H1 (cell line): ENCODE measurements at regions not wholly inside any gene's neighbourhood (a gene's known extent, or its start where the extent isn't known, plus 50 kb on each side); places are given as distances from the start of the nearest gene placed in this dataset.

Experiments
- CEBPB ChIP-seq: IDR thresholded peaks from 2 replicates; pipeline ENCODE4 v1.6.1; 2012; ENCODE audit warnings: low read depth, low read length
- GABPA ChIP-seq: IDR thresholded peaks from 2 replicates; pipeline ENCODE4 v1.6.1; 2011; ENCODE audit warnings: mild to moderate bottlenecking, low read length, moderate library complexity, borderline replicate concordance; ENCODE audit not compliant: insufficient read depth
- MAFK ChIP-seq: IDR thresholded peaks from 2 replicates; pipeline ENCODE4 v1.6.1; 2012; ENCODE audit warnings: low read depth, mild to moderate bottlenecking, improper control_type of control experiment, low read length
- POLR2AphosphoS5 ChIP-seq: IDR thresholded peaks from 2 replicates; pipeline ENCODE4 v1.6.1; 2011; ENCODE audit warnings: low read depth, low read length
- RNF2 ChIP-seq: fragments of 200-900, 300-1000 bp; sonication (generic); IDR thresholded peaks from 2 replicates; pipeline ENCODE4 v1.7.1; 2016; ENCODE audit warnings: borderline replicate concordance, low read depth, mild to moderate bottlenecking, antibody characterized with exemption, low read length; ENCODE audit not compliant: poor library complexity, severe bottlenecking; ENCODE audit errors: missing control alignments
- SIN3A ChIP-seq, 2 experiments: IDR thresholded peaks in 1 of 2; conservative IDR thresholded peaks in 1 of 2; 2 replicates each; pipeline ENCODE4 v1.6.1; 2011 to 2012; ENCODE audit warnings: low read length in 2 of 2, improper control_type of control experiment in 1 of 2, low read depth in 1 of 2, mild to moderate bottlenecking in 1 of 2
- TF ChIP-seq, protein P1 (sequence below): fragments of 300-600 bp; sonication (generic); IDR thresholded peaks from 2 replicates; pipeline ENCODE4 v1.7.1; 2012; ENCODE audit warnings: low read length, moderate library complexity, mild to moderate bottlenecking, inconsistent platforms; ENCODE audit not compliant: insufficient replicate concordance
- TF ChIP-seq, protein P2 (sequence below): IDR thresholded peaks from 2 replicates; pipeline ENCODE4 v1.6.1; 2011; ENCODE audit warnings: low read length, improper control_type of control experiment

DNA sequence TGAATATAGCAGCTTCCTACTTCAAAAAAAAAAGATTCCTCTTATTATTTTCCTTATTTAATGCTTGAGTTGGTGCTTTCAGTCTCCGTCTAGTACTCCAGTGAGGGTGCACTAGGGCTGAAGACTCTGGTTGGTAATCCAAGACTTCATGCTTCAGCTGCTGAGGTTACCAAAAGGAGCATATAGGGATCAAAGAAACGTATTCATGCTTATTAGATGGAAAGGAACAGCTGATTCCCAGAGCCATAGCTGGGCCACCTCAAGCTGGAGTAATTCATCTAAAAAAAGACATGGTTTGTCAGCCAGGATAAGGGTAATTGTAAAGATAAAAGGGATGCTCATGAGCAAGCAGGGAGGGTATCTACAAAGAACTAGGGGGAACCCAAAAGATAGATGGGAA lies 131.7 kb upstream of the FAM47B start (continued):
- TF ChIP-seq, protein P1, sequence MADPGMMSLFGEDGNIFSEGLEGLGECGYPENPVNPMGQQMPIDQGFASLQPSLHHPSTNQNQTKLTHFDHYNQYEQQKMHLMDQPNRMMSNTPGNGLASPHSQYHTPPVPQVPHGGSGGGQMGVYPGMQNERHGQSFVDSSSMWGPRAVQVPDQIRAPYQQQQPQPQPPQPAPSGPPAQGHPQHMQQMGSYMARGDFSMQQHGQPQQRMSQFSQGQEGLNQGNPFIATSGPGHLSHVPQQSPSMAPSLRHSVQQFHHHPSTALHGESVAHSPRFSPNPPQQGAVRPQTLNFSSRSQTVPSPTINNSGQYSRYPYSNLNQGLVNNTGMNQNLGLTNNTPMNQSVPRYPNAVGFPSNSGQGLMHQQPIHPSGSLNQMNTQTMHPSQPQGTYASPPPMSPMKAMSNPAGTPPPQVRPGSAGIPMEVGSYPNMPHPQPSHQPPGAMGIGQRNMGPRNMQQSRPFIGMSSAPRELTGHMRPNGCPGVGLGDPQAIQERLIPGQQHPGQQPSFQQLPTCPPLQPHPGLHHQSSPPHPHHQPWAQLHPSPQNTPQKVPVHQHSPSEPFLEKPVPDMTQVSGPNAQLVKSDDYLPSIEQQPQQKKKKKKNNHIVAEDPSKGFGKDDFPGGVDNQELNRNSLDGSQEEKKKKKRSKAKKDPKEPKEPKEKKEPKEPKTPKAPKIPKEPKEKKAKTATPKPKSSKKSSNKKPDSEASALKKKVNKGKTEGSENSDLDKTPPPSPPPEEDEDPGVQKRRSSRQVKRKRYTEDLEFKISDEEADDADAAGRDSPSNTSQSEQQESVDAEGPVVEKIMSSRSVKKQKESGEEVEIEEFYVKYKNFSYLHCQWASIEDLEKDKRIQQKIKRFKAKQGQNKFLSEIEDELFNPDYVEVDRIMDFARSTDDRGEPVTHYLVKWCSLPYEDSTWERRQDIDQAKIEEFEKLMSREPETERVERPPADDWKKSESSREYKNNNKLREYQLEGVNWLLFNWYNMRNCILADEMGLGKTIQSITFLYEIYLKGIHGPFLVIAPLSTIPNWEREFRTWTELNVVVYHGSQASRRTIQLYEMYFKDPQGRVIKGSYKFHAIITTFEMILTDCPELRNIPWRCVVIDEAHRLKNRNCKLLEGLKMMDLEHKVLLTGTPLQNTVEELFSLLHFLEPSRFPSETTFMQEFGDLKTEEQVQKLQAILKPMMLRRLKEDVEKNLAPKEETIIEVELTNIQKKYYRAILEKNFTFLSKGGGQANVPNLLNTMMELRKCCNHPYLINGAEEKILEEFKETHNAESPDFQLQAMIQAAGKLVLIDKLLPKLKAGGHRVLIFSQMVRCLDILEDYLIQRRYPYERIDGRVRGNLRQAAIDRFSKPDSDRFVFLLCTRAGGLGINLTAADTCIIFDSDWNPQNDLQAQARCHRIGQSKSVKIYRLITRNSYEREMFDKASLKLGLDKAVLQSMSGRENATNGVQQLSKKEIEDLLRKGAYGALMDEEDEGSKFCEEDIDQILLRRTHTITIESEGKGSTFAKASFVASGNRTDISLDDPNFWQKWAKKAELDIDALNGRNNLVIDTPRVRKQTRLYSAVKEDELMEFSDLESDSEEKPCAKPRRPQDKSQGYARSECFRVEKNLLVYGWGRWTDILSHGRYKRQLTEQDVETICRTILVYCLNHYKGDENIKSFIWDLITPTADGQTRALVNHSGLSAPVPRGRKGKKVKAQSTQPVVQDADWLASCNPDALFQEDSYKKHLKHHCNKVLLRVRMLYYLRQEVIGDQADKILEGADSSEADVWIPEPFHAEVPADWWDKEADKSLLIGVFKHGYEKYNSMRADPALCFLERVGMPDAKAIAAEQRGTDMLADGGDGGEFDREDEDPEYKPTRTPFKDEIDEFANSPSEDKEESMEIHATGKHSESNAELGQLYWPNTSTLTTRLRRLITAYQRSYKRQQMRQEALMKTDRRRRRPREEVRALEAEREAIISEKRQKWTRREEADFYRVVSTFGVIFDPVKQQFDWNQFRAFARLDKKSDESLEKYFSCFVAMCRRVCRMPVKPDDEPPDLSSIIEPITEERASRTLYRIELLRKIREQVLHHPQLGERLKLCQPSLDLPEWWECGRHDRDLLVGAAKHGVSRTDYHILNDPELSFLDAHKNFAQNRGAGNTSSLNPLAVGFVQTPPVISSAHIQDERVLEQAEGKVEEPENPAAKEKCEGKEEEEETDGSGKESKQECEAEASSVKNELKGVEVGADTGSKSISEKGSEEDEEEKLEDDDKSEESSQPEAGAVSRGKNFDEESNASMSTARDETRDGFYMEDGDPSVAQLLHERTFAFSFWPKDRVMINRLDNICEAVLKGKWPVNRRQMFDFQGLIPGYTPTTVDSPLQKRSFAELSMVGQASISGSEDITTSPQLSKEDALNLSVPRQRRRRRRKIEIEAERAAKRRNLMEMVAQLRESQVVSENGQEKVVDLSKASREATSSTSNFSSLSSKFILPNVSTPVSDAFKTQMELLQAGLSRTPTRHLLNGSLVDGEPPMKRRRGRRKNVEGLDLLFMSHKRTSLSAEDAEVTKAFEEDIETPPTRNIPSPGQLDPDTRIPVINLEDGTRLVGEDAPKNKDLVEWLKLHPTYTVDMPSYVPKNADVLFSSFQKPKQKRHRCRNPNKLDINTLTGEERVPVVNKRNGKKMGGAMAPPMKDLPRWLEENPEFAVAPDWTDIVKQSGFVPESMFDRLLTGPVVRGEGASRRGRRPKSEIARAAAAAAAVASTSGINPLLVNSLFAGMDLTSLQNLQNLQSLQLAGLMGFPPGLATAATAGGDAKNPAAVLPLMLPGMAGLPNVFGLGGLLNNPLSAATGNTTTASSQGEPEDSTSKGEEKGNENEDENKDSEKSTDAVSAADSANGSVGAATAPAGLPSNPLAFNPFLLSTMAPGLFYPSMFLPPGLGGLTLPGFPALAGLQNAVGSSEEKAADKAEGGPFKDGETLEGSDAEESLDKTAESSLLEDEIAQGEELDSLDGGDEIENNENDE: no peak
- no peak for TF ChIP-seq MAFK
- TF ChIP-seq, protein P2, sequence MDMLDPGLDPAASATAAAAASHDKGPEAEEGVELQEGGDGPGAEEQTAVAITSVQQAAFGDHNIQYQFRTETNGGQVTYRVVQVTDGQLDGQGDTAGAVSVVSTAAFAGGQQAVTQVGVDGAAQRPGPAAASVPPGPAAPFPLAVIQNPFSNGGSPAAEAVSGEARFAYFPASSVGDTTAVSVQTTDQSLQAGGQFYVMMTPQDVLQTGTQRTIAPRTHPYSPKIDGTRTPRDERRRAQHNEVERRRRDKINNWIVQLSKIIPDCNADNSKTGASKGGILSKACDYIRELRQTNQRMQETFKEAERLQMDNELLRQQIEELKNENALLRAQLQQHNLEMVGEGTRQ: no peak
- no peak for TF ChIP-seq POLR2AphosphoS5
- TF ChIP-seq GABPA: no peak
- TF ChIP-seq CEBPB: no peak
- no peak for TF ChIP-seq SIN3A (conservative IDR thresholded peaks at IDR 0.05 in 1 of 2, IDR thresholded peaks at IDR 0.05 in 1 of 2; ENCODE audit: low read depth in 1 of 2, low read length in 2 of 2)
- TF ChIP-seq RNF2: no peak
